HG03432 (cell line): ENCODE measurements at regions not wholly inside any gene's neighbourhood (a gene's known extent, or its start where the extent isn't known, plus 50 kb on each side); places are given as distances from the start of the nearest gene placed in this dataset.
"Not testable (repeated sequence)": the region's sequence is repeated elsewhere in the genome, so short reads cannot be mapped to it uniquely, and the experiment has no call there.

Experiments used
- ATAC-seq: cut with Tn5 transposase; IDR thresholded peaks from one replicate; pipeline ENCODE4 v1.9.1; 2021; ENCODE audit warnings: mild to moderate bottlenecking, moderate library complexity; ENCODE audit not compliant: unreplicated experiment

- no peak for ATAC-seq
These were observed 207.3 kb upstream of the MAGEB2 start for GRCh38 chrX:30008031-30008430.

GRCh38 chrX:30010471-30010870, 204.9 kb upstream of the MAGEB2 start:
- no peak for ATAC-seq

- no peak for ATAC-seq
These were observed 199.9 kb upstream of the MAGEB2 start for GRCh38 chrX:30015440-30015839.

DNA sequence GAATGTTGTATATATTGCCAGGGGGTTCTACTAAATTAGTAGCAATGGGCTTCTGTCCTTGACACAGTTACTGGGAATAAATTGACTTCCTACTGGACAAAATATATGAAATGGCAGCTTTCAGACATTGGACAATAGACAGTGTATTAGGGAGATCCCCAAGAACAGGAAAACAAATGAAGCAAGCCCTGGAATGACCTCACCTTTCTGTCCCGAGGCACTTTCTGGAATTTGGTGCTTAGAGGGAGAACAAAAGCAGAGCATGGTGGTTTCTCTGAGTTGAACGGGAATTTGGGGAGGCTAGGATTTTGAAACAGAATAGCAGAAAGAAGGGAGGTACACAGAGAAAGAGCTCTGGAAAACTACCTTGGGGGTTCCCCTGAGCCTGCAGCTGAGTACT, 187.7 kb upstream of the MAGEB2 start:
- ATAC-seq = no peak

DNA sequence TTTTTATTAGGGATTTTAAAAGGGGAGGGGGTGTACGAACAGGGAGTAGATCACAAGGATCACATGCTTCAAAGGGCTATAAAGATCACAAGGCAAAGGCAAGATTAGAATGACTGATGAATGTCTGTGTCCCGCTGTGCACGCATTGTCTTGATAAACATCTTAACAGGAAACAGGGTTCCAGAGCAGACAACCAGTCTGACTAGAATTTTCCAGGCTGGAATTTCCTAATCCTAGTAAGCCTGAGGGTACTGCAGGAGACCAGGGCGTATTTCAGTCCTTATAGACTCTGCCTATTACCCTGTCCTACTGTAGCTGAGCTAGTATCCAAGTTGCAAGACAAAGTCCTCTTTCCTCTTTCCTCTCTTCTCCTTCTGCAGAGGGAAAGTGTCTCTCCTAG, 179.0 kb upstream of the MAGEB2 start:
- not testable (repeated sequence) for ATAC-seq

- ATAC-seq = no peak
These were observed 175.6 kb upstream of the MAGEB2 start for GRCh38 chrX:30039768-30040167.

GRCh38 chrX:30060718-30061117, 154.6 kb upstream of the MAGEB2 start:
- ATAC-seq = peak; percentile 47

DNA sequence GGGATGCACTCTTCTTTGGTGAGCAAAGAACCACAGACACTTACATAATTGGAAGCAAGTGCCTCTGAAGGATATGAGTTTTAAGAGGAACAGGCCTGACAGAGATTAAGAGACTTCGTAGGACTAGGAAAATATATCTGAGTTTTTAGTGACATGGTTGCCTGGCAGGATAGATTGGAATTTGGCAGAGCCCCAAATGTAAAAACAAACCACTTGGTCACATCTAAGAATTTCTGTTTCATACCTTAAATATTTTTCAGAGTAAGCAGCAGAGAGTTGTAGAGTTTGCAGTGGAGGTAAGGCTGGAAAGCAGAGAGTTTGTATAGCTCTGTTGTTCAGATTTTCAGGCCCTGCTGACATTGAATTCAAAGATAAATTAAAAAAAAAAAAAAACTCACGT, 150.1 kb upstream of the MAGEB2 start:
- ATAC-seq = no peak

DNA sequence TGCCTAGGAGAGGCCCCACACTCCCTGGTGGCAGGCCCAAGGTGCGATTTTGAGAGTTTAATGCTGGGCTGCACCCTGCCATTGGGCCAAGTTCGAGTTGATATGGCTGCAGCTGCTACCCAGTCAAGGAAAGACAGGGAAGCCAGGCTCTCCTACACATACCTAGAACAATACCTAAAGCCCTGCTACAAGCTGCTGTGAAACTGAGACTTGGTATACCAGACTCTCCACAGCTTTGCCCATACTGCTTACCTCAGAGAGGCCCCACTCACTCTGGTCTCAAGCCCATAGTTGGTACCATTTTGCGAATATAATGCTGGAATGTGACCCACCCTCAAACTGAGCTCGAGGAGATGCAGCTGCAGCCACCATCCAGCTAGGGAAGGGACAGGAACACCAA, 147.7 kb upstream of the MAGEB2 start:
- ATAC-seq = no peak

DNA sequence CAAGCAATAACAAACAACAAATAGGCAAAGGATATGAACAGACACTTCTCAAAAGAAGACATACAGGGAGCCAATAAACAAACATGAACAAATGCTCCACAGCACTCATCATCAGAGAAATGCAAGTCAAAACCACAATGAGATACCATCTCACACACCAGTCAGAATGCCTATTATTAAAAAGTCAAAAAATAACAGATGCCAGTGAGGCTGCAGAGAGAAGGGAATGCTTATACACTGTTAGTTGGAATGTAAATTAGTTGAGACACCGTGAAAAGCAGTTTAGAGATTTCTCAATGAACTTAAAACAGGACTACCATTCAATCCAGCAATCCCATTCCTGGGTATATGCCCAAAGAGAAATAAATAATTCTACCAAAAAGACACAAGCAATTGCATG, 129.8 kb upstream of the MAGEB2 start:
- ATAC-seq = no peak

GRCh38 chrX:30111431-30111830, 103.9 kb upstream of the MAGEB2 start:
- ATAC-seq = no peak

DNA sequence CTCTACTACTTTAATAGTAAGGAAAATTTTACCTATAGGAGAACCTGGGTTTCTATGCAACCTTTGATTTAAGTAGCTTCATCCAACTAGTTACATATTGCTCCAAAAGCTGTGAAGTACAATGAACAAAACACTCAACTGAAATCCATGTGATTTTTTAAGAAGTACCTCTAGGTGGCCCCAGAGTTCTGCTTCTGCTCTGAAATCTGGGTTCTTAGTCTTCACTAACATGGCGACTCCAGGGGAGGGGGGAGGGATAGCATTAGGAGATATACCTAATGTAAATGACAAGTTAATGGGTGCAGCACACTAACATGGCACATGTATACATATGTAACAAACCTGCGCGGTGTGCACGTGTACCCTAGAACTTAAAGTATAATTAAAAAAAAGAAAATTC, 73.4 kb upstream of the MAGEB2 start:
- peak; percentile 58 for ATAC-seq

GRCh38 chrX:30144221-30144620, 71.1 kb upstream of the MAGEB2 start:
- no peak for ATAC-seq

DNA sequence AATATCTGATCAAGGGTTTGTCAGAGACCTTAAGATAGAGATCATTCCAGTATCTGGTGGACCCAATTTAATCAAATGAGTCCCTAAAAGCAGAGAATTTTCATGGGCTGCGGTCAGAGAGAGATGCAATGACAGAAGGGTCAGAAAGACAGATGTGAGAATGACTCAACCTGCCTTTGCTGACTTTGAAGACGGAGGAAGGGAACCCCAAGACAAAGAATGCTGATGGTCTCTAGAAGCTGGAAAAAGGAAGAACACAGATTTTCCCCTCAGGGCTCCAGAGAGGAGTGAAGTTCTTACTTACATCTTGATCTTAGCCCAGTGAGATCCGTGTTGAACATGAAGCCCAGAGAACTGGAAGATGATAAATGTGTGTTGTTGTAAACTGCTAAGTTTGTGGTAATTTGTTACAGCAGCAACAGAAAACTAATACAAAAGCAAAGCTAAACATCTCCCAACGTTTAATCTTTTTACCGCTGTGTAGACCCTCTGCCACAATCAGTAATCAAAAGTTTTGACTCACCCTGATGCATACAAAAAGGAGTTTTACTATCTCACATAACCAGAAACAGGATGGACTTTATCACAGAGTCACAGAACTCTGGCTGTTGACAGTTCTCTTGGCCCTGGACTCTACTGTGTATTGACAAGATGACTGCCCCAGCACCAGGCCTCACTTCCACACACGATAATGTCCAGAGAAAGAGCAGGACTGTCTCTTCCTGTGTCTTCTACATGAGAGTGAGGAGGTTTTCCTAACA, 70.2 kb upstream of the MAGEB2 start:
- ATAC-seq = no peak

GRCh38 chrX:30147996-30148643, 67.2 kb upstream of the MAGEB2 start:
- ATAC-seq = no peak

DNA sequence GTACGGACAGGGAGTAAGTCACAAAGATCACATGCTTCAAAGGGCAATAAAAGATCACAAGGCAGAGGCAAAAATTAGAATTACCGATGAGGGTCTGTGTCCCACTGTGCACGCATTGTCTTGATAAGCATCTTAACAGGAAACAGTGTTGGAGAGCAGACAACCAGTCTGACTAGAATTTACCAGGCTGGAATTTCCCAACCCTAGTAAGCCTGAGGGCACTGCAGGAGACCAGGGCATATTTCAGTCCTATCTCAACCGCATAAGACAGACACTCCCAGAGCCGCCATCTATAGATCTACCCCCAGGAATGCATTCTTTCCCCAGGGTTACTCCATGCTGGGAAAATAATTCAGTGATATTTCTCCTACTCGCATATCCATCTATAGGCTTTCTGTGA, 66.2 kb upstream of the MAGEB2 start:
- ATAC-seq = not testable (repeated sequence)

DNA sequence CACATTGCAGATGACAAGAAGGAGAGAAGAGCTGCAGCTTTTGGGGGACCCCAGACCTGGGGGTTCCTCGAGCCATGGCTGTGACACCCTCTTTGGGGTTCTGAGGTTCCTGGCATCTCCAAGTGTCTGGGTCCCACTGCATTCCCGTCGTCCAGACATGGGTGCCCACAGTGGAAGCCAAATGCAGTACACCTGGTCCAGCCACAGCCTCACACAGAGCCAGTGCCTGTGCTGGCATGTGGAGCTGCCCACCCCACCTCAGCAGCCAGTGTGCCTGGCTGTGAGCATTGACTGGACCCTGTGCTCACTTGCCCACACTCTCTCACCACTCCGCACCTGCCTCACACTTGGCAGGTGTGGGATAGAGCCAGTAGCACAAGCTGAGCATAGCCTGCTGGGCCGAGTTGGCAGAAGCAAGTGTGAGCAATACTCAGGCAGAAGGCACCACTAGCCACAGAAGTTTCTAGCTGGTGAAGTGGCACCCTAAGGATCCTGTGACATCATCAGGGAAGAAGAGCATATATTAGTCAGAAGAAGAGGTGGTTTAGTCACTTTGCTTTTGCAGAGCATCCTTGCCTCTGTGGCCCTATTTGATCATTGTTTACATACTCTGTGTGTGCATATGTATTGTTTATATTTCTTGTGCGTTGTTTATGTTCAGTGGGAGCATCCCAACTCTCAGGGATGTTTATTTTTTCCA, 65.0 kb upstream of the MAGEB2 start:
- no peak for ATAC-seq

- no peak for ATAC-seq
These were observed 63.4 kb upstream of the MAGEB2 start for GRCh38 chrX:30151964-30152363.

GRCh38 chrX:30153175-30153880, 62.0 kb upstream of the MAGEB2 start:
- ATAC-seq = no peak

GRCh38 chrX:30153881-30154260, 61.5 kb upstream of the MAGEB2 start:
- no peak for ATAC-seq

- ATAC-seq = no peak
These were observed 59.4 kb upstream of the MAGEB2 start for GRCh38 chrX:30156009-30156408.
